HG03575 (cell line): ENCODE measurements at regions not wholly inside any gene's neighbourhood (a gene's known extent, or its start where the extent isn't known, plus 50 kb on each side); places are given as distances from the start of the nearest gene placed in this dataset.
"Not testable (repeated sequence)": the region's sequence is repeated elsewhere in the genome, so short reads cannot be mapped to it uniquely, and the experiment has no call there.

Experiments used
- ATAC-seq: cut with Tn5 transposase; IDR thresholded peaks from one replicate; pipeline ENCODE4 v1.9.1; 2021; ENCODE audit not compliant: unreplicated experiment, insufficient number of reproducible peaks, low FRiP score; ENCODE audit errors: extremely low read depth

DNA sequence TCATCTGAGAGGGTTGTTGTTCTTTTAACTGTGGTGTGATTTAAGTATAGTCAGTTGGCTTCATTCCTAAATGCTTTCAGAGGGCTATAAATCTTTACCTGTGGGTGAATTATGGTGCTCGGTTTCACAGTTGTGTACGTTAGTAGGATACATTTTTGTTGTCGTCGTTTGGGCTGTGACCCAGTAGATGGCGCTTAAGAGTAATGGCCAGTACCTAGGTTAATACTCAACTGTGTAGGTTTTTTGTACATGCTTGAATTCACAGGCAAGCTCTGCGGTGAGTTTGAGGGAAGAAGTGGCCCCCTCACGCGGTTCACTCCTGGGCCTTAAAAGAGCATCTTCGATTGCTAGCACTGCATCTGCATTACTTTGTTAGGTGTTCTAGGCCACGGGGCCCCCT is 571.7 kb upstream of the TGIF2LX start:
- ATAC-seq, result peak; percentile 61

DNA sequence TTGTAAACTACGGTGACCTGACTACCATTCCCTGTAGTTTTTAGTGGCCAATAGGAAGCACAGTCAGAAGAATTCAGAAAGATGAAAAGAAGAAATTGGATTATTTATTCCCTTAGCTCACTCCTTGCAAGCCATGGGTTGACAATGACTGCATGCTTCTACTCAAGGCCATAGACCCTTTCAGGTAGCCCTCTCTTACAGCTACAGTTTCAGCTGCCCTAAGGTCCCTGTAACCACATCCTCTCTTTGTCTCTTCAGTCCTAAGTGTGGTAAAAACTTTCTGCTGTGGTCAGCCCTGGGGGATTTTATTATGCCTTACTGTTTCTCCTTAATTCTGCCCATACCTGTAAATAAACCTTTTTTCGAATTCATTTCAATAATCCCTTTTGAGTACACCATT is 551.8 kb upstream of the TGIF2LX start:
- ATAC-seq, result not testable (repeated sequence)

DNA sequence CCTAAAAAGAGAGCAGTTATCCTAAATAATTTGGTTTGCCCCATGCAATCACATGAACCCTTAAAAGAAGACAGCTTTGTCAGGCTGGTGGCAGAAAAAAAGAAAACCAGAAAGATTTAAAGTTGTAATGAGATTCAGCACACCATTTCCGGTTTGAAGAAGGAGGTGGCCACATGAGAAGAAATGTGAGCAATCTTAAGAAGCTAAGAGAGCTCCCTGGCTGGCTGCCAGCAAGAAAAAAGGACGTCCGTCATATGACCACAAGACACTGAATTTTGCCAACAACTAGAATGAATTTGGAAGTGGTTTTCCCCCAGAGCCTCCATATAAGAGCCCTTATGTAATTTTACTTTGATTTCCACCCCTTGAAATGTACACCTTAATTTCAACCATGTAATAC is 528.7 kb upstream of the TGIF2LX start:
- ATAC-seq, result not testable (repeated sequence)

DNA sequence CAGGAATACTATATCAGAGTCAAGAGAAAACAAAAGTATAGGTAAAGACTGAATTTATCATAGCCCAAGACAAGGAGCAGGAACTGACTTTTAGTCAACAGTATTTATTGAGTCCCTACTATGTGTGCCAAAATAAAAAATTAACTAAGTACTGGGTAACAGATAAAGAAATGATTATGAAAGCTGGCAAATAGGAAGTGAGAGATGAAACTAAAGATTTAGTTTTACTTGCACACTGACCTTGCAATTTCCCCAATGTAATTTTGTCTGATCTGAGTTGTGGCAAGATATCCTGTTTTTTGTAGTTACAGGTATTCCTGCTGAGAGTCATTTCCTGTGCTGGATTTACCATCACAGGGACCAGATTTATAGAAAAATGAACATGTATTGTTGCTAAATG is 518.9 kb upstream of the TGIF2LX start:
- not testable (repeated sequence) for ATAC-seq

DNA sequence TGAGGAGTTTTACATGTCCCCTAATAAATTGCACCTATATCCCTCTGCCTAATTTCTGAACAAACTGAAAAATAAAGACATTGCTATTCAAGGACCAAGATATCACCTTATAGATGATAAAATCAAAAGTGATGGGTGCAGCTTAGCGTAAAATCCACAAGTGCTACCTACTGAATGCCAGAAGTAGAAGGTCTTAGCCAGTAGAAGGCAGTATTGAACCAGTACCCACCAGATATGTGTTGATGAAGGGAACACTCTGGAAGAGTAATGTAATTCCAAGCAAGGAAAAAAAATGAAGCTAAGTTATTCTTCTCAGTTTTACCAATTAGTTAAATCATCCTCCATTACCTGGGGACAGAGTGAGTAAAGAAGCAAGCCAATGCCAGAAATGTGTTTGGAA is 516.6 kb upstream of the TGIF2LX start:
- ATAC-seq, result not testable (repeated sequence)

DNA sequence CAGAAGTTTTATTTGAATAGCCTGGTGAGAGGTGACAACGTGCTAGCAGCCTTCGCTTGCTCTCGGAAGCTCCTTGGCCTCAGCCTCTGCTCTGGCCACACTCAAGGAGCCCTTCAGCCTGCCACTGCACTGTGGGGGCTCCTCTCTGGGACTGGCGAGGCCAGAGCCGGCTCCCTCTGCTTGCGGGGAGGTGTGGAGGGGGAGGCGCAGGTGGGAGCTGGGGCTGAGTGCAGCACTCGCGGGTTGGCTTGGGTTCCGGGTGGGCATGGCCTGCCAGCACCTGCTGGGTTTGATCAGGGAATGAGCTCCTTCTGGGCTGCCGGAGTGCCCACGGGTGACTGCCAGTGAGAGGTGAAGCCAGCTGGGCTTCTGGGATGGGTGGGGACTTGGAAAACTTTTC is 504.8 kb upstream of the TGIF2LX start:
- not testable (repeated sequence) for ATAC-seq

DNA sequence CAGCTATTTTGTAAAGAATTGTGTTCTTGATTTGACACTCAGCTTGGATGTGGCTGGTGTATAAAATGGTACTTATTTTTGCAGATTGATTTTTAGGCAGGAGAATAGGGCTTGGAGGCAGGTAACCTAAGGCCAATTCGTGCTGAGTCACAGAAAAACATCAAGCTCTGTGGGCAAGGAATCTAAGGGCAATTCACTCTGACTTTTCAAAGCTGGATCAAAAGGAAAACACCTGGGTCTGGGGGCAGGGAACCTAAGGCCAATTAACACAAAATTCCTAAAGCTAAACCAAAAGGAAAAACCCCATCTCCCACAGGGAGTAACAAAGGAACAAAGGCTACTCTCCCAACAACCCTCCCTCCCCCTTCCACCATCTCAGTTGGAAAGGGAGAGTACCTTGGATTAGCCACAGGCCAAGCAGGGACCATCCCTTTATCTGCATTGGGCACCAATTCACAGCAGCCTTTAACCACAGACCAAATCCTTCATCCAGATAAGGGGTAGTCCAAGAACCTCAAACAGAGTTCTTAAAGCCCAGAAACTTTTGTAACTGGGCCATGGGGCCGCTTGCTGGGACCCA is 489.0 kb upstream of the TGIF2LX start:
- ATAC-seq, result not testable (repeated sequence)
